ENCODE measurements at regions not wholly inside any gene's neighbourhood (a gene's known extent, or its start where the extent isn't known, plus 50 kb on each side); places are given as distances from the start of the nearest gene placed in this dataset.

- Histone ChIP-seq H3K36me3 (replicated peaks) (no peaks in the 10 kb centered on the region), H3K4me3 (ENCODE audit: low read depth, low read length) (no peak overlapping the region), H3K27ac (no peak overlapping the region), H3K27me3 (replicated peaks) (no peaks in the 10 kb centered on the region)
- TF ChIP-seq CTCF (IDR thresholded peaks at IDR 0.05; ENCODE audit: low read depth, low read length, missing control alignments): no peak
- in situ Hi-C loops (cut with HindIII; ENCODE audit: low pct_ligation_motif_present, low sequenced_read_pairs): no loop called here
- DNase-seq: peak; percentile 12
Measured at GRCh38 chr10:111209692-111210091, 132.9 kb downstream of the ADRA2A start.

GRCh38 chr10:111211241-111211640 is 134.4 kb downstream of the ADRA2A start:
- H3K36me3 ChIP-seq (replicated peaks): no peaks in the 10 kb centered on the region
- peak; percentile 7 for DNase-seq
- H3K4me3 ChIP-seq (ENCODE audit: low read depth, low read length): no peak overlapping the region
- TF ChIP-seq CTCF (IDR thresholded peaks at IDR 0.05; ENCODE audit: low read depth, low read length, missing control alignments): no peak
- no peak overlapping the region for H3K27ac ChIP-seq
- in situ Hi-C loops (cut with HindIII; ENCODE audit: low pct_ligation_motif_present, low sequenced_read_pairs): no loop called here
- no peaks in the 10 kb centered on the region for H3K27me3 ChIP-seq (replicated peaks)

GRCh38 chr10:111211706-111212105 is 134.9 kb downstream of the ADRA2A start:
- H3K27me3 ChIP-seq (replicated peaks): no peaks in the 10 kb centered on the region
- H3K27ac ChIP-seq: no peak overlapping the region
- TF ChIP-seq CTCF (IDR thresholded peaks at IDR 0.05; ENCODE audit: low read depth, low read length, missing control alignments): no peak
- H3K4me3 ChIP-seq (ENCODE audit: low read depth, low read length): no peak overlapping the region
- peak; percentile 42 for DNase-seq
- H3K36me3 ChIP-seq (replicated peaks): no peaks in the 10 kb centered on the region
- in situ Hi-C loops (cut with HindIII; ENCODE audit: low pct_ligation_motif_present, low sequenced_read_pairs): no loop called here

GRCh38 chr10:111221682-111222480 is 145.1 kb downstream of the ADRA2A start:
- Histone ChIP-seq H3K36me3 (replicated peaks) (no peaks in the 10 kb centered on the region), H3K4me3 (ENCODE audit: low read depth, low read length) (no peak overlapping the region), H3K27ac (no peak overlapping the region), H3K27me3 (replicated peaks) (no peaks in the 10 kb centered on the region)
- TF ChIP-seq CTCF (IDR thresholded peaks at IDR 0.05; ENCODE audit: low read depth, low read length, missing control alignments): no peak
- in situ Hi-C loops (cut with HindIII; ENCODE audit: low pct_ligation_motif_present, low sequenced_read_pairs): no loop called here
- DNase-seq: no peak

- Histone ChIP-seq H3K4me3 (ENCODE audit: low read depth, low read length) (no peak overlapping the region), H3K27ac (no peak overlapping the region), H3K36me3 (replicated peaks) (no peaks in the 10 kb centered on the region), H3K27me3 (replicated peaks) (no peaks in the 10 kb centered on the region)
- in situ Hi-C loops (cut with HindIII; ENCODE audit: low pct_ligation_motif_present, low sequenced_read_pairs): no loop called here
- no peak for DNase-seq
- no peak for TF ChIP-seq CTCF (IDR thresholded peaks at IDR 0.05; ENCODE audit: low read depth, low read length, missing control alignments)
Measured at GRCh38 chr10:111222961-111223360, 146.1 kb downstream of the ADRA2A start.

GRCh38 chr10:111231779-111232178 is 154.9 kb downstream of the ADRA2A start:
- H3K36me3 ChIP-seq (replicated peaks): no peaks in the 10 kb centered on the region
- no peak overlapping the region for H3K4me3 ChIP-seq (ENCODE audit: low read depth, low read length)
- H3K27ac ChIP-seq: no peak overlapping the region
- in situ Hi-C loops (cut with HindIII; ENCODE audit: low pct_ligation_motif_present, low sequenced_read_pairs): no loop called here
- no peak for DNase-seq
- TF ChIP-seq CTCF (IDR thresholded peaks at IDR 0.05; ENCODE audit: low read depth, low read length, missing control alignments): no peak
- H3K27me3 ChIP-seq (replicated peaks): no peaks in the 10 kb centered on the region
